Hepatocyte (in vitro differentiated cells): ENCODE measurements at regions not wholly inside any gene's neighbourhood (a gene's known extent, or its start where the extent isn't known, plus 50 kb on each side); places are given as distances from the start of the nearest gene placed in this dataset.

Experiments used
- DNase-seq: peaks from one replicate; pipeline ENCODE4 v3.0.0-alpha.2; 2016; ENCODE audit warnings: low spot score
- H2AFZ ChIP-seq: fragments of 200-600 bp; sonication (generic); 2 replicates; pipeline ENCODE4 v1.6.0; 2016; ENCODE audit warnings: antibody characterized with exemption, mild to moderate bottlenecking
- H3K27ac ChIP-seq: fragments of 200-600 bp; sonication (generic); 2 replicates; pipeline ENCODE4 v1.5.1; 2016; ENCODE audit warnings: mild to moderate bottlenecking
- H3K27me3 ChIP-seq: fragments of 200-600 bp; sonication (generic); 2 replicates; pipeline ENCODE4 v1.6.1; 2016
- H3K36me3 ChIP-seq: fragments of 200-600 bp; sonication (generic); replicated peaks from 2 replicates; pipeline ENCODE4 v1.5.1; 2016; ENCODE audit warnings: low read depth; ENCODE audit not compliant: insufficient read depth
- H3K4me1 ChIP-seq: fragments of 200-600 bp; sonication (generic); 2 replicates; pipeline ENCODE4 v1.5.1; 2016; ENCODE audit warnings: mild to moderate bottlenecking, moderate library complexity; ENCODE audit not compliant: insufficient read depth
- H3K4me2 ChIP-seq: fragments of 200-600 bp; sonication (generic); 2 replicates; pipeline ENCODE4 v1.6.0; 2016
- H3K4me3 ChIP-seq: fragments of 200-600 bp; sonication (generic); 2 replicates; pipeline ENCODE4 v1.5.1; 2016; ENCODE audit warnings: mild to moderate bottlenecking
- H3K79me2 ChIP-seq: fragments of 200-600 bp; sonication (generic); 2 replicates; pipeline ENCODE4 v1.6.0; 2017; ENCODE audit warnings: mild to moderate bottlenecking
- H3K9me2 ChIP-seq: fragments of 200-600 bp; sonication (generic); replicated peaks from 2 replicates; pipeline ENCODE4 v1.6.0; 2017; ENCODE audit warnings: mild to moderate bottlenecking; ENCODE audit not compliant: insufficient read depth
- H3K9me3 ChIP-seq: fragments of 200-600 bp; sonication (generic); 2 replicates; pipeline ENCODE4 v1.5.1; 2016; ENCODE audit warnings: low read depth, mild to moderate bottlenecking
- H4K20me1 ChIP-seq: fragments of 200-600 bp; sonication (generic); 2 replicates; pipeline ENCODE4 v1.6.0; 2016; ENCODE audit warnings: mild to moderate bottlenecking; ENCODE audit not compliant: insufficient read depth, poor library complexity, severe bottlenecking
- CTCF ChIP-seq: fragments of 200-600 bp; sonication (generic); IDR thresholded peaks from 2 replicates; pipeline ENCODE4 v1.5.1; 2016; ENCODE audit warnings: antibody characterized with exemption, mild to moderate bottlenecking; ENCODE audit not compliant: poor library complexity
- EZH2 ChIP-seq: fragments of 200-600 bp; sonication (generic); IDR thresholded peaks from 2 replicates; pipeline ENCODE4 v1.6.1; 2016; ENCODE audit warnings: antibody characterized with exemption, mild to moderate bottlenecking, borderline replicate concordance
- EZH2phosphoT487 ChIP-seq: fragments of 200-600 bp; sonication (generic); IDR thresholded peaks from one replicate; pipeline ENCODE4 v1.6.1; 2018; ENCODE audit warnings: antibody characterized with exemption, mild to moderate bottlenecking, low read depth, moderate library complexity; ENCODE audit not compliant: unreplicated experiment, severe bottlenecking
- WGBS: methylation state at CpG from one replicate; pipeline ENCODE4 v1.1.6; 2016; ENCODE audit warnings: low lambda C conversion rate; ENCODE audit errors: missing lambda C conversion rate; 5-methylcytosine and 5-hydroxymethylcytosine counted together

- Histone ChIP-seq H3K4me3 (no peak overlapping the region), H3K27me3 (peaks cover 3% of the 10 kb centered on the region), H3K4me1 (no peaks in the 10 kb centered on the region), H3K79me2 (no peaks in the 10 kb centered on the region), H2AFZ (no peak overlapping the region), H3K36me3 (no peaks in the 10 kb centered on the region), H3K9me2 (no peaks in the 10 kb centered on the region), H4K20me1 (no peaks in the 10 kb centered on the region), H3K4me2 (no peak overlapping the region), H3K9me3 (no peaks in the 10 kb centered on the region), H3K27ac (no peak overlapping the region)
- DNase-seq, result no peak
- TF ChIP-seq EZH2phosphoT487, result no peak
- TF ChIP-seq EZH2, result no peak
- 86% methylated on average over 4 of the region's 4 CpGs for WGBS
Observed at GRCh38 chr21:38013741-38014140, 97.5 kb upstream of the KCNJ6 start.

DNA sequence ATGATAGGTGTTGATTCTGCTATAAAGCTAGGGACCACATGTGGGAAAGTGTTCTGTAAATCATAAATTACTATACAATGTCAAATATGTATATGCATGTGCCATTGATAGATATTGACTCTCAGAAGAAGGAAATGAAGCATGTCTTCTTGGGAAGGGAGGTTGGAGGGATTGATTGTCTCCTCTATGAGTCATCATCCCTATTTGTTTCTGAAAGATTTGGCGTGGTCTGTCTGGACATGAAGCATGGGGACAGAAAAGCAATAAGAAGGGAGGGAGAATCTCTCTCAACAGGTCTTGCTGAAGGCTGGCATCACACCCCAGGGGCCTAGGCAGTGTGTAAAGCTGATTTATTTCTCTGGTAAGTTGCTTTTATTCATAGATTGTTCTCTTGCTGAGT lies 98.0 kb upstream of the KCNJ6 start:
- Histone ChIP-seq H2AFZ (no peak overlapping the region), H3K4me1 (no peaks in the 10 kb centered on the region), H4K20me1 (no peaks in the 10 kb centered on the region), H3K27ac (no peak overlapping the region), H3K36me3 (no peaks in the 10 kb centered on the region), H3K4me3 (no peak overlapping the region), H3K9me2 (no peaks in the 10 kb centered on the region), H3K79me2 (no peaks in the 10 kb centered on the region), H3K27me3 (peaks cover 3% of the 10 kb centered on the region), H3K9me3 (no peaks in the 10 kb centered on the region), H3K4me2 (no peak overlapping the region)
- TF ChIP-seq EZH2 (no peak), CTCF (no peak), EZH2phosphoT487 (no peak)
- no peak for DNase-seq
- WGBS, result 72% methylated on average over 1 of the region's 1 CpG

- Histone ChIP-seq H3K9me3 (no peaks in the 10 kb centered on the region), H3K4me3 (no peak overlapping the region), H3K9me2 (no peaks in the 10 kb centered on the region), H3K36me3 (no peaks in the 10 kb centered on the region), H3K4me2 (no peak overlapping the region), H2AFZ (no peak overlapping the region), H3K79me2 (no peaks in the 10 kb centered on the region), H3K27me3 (no peaks in the 10 kb centered on the region), H4K20me1 (no peaks in the 10 kb centered on the region), H3K27ac (no peak overlapping the region), H3K4me1 (no peaks in the 10 kb centered on the region)
- TF ChIP-seq EZH2phosphoT487 (no peak), EZH2 (no peak), CTCF (no peak)
- no peak for DNase-seq
- WGBS, result 76% methylated on average over 5 of the region's 6 CpGs
Observed at GRCh38 chr21:38027901-38028498, 111.7 kb upstream of the KCNJ6 start.

- Histone ChIP-seq H3K9me2 (no peaks in the 10 kb centered on the region), H3K4me3 (no peak overlapping the region), H3K27ac (no peak overlapping the region), H3K4me2 (no peak overlapping the region), H3K4me1 (no peaks in the 10 kb centered on the region), H3K36me3 (no peaks in the 10 kb centered on the region), H4K20me1 (no peaks in the 10 kb centered on the region), H3K27me3 (no peaks in the 10 kb centered on the region), H3K9me3 (no peaks in the 10 kb centered on the region), H2AFZ (no peak overlapping the region), H3K79me2 (no peaks in the 10 kb centered on the region)
- no peak for DNase-seq
- 48% methylated on average over 4 of the region's 4 CpGs for WGBS
- TF ChIP-seq EZH2phosphoT487, result no peak
- TF ChIP-seq EZH2, result no peak
- no peak for TF ChIP-seq CTCF
Observed at GRCh38 chr21:38032082-38032801, 116.0 kb upstream of the KCNJ6 start.
